Stomach (tissue), 4 donors: ENCODE measurements at regions not wholly inside any gene's neighbourhood (a gene's known extent, or its start where the extent isn't known, plus 50 kb on each side); places are given as distances from the start of the nearest gene placed in this dataset.

Source experiments
- EP300 ChIP-seq: sonication (generic); formaldehyde crosslinking; IDR thresholded peaks from one replicate; pipeline ENCODE4 v1.6.1; 2017; ENCODE audit warnings: antibody characterized with exemption
- POLR2A ChIP-seq, 4 donors: fragments of 450-650 bp; IDR thresholded peaks; one replicate each; pipeline ENCODE4 v1.6.1; 2016; ENCODE audit warnings: antibody characterized with exemption in 4 of 4, control low read depth in 2 of 4, mild to moderate bottlenecking in 1 of 4, moderate library complexity in 1 of 4
- POLR2AphosphoS5 ChIP-seq, 3 donors: sonication (generic); formaldehyde crosslinking; IDR thresholded peaks; one replicate each; pipeline ENCODE4 v1.6.1; 2016; ENCODE audit warnings: antibody characterized with exemption in 3 of 3
- TF ChIP-seq, protein P1 (sequence below), 7 experiments: fragments of 450-650 bp in 4 of 7; fragments of 200-600 bp in 3 of 7; sonication (generic) in 3 of 7; IDR thresholded peaks; one replicate each; pipeline ENCODE4 v1.5.1; 2016 to 2019; ENCODE audit warnings: antibody characterized with exemption in 7 of 7, control low read depth in 2 of 7, mild to moderate bottlenecking in 1 of 7

DNA sequence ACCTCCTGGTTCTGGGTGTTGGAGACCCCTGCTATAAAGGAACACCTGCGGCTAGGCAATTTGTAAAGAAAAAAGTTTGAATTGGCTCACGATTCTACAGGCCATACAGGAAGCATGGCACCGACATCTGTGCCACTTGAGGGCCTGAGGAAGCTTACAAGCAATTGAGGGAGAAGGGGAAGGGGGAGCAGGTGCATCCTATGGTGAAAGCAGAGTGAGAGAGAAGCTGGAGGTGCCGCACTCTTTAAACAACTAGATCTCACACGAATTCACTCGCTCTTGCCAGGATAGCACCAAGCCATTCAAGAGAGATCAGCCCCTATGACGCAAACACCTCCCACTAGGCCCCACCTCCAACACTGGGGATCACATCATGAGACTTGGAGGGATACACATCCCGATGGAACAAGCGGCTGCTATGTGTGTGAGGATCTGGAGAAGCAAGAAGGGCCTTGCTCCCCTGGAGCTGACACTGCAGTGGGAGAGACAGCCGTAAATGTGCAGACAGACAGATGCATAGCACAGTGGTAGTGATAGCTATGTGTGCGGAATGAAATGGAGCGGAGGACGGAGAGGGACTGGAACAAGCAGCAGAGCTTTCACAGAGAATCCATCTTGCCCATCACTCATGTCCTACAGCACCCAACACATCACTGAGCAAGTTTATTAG, 60.7 kb upstream of the HELT start:
- TF ChIP-seq, protein P1, sequence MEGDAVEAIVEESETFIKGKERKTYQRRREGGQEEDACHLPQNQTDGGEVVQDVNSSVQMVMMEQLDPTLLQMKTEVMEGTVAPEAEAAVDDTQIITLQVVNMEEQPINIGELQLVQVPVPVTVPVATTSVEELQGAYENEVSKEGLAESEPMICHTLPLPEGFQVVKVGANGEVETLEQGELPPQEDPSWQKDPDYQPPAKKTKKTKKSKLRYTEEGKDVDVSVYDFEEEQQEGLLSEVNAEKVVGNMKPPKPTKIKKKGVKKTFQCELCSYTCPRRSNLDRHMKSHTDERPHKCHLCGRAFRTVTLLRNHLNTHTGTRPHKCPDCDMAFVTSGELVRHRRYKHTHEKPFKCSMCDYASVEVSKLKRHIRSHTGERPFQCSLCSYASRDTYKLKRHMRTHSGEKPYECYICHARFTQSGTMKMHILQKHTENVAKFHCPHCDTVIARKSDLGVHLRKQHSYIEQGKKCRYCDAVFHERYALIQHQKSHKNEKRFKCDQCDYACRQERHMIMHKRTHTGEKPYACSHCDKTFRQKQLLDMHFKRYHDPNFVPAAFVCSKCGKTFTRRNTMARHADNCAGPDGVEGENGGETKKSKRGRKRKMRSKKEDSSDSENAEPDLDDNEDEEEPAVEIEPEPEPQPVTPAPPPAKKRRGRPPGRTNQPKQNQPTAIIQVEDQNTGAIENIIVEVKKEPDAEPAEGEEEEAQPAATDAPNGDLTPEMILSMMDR (IDR thresholded peaks at IDR 0.05): no peak
- TF ChIP-seq POLR2A (IDR thresholded peaks at IDR 0.05): no peak
- TF ChIP-seq POLR2AphosphoS5 (IDR thresholded peaks at IDR 0.05): no peak
- TF ChIP-seq EP300: no peak
